K562 (cell line): ENCODE measurements at regions not wholly inside any gene's neighbourhood (a gene's known extent, or its start where the extent isn't known, plus 50 kb on each side); places are given as distances from the start of the nearest gene placed in this dataset.
A peak's percentile ranks its signal among the peaks of the same experiment; 100 is the strongest.

Experiments
- ATAC-seq: fragments of 200-7000 bp; cut with Tn5 transposase; 3 replicates; pipeline ENCODE4 v1.9.1; 2020; ENCODE audit warnings: moderate library complexity
- BruUV-seq: library from RNA; stranded (reverse); fragments of 400-500 nt; replicated peaks from 2 replicates; lab custom pipeline; 2021; lab: Mats Ljungman, UMichigan
- CTCF ChIA-PET: fragments of 300-600 bp; formaldehyde crosslinking; extraction: SDS; loops from one replicate; lab custom pipeline; 2021; ENCODE audit warnings: low intra/inter-chr PET ratio; lab: Yijun Ruan, JAX
- POLR2A ChIA-PET: fragments of 300-600, 350-650 bp; sonication (Branson Sonifier 250); formaldehyde crosslinking; extraction: SDS; loops from one replicate; lab custom pipeline; 2021; ENCODE audit warnings: antibody characterized with exemption, inconsistent platforms; lab: Yijun Ruan, JAX
- DNase-seq, 4 experiments: peaks; one replicate each; pipeline versions ENCODE4 v3.0.0 to v3.0.0-alpha.2; 2011 to 2018; ENCODE audit warnings: low spot score in 3 of 4, mixed read lengths in 3 of 4; ENCODE audit errors: extremely low read depth in 1 of 4
- FAIRE-seq: peaks from 2 replicates; lab custom pipeline; 2011; peaks lifted over from hg19 to GRCh38; lab: Jason Lieb, UNC
- H2AFZ ChIP-seq: 2 replicates; pipeline ENCODE4 v1.6.0; 2011; ENCODE audit warnings: low read depth, low read length, control low read depth, inconsistent platforms
- H3K27ac ChIP-seq: fragments of 200-600 bp; 3 replicates; pipeline ENCODE4 v1.8.0; 2011; ENCODE audit warnings: low read depth, mild to moderate bottlenecking, control low read depth, inconsistent platforms, low read length, moderate library complexity, mixed read lengths; ENCODE audit errors: extremely low read depth
- H3K27me3 ChIP-seq, 2 experiments: fragments of 300-600 bp in 1 of 2; 2 replicates in 1 of 2; 3 replicates in 1 of 2; pipeline versions ENCODE4 v1.6.0 to v1.8.0; 2011; ENCODE audit warnings: inconsistent platforms in 2 of 2, low read length in 2 of 2, mild to moderate bottlenecking in 1 of 2, mixed read lengths in 1 of 2, moderate library complexity in 1 of 2; ENCODE audit not compliant: control insufficient read depth in 2 of 2, insufficient read depth in 2 of 2
- H3K36me3 ChIP-seq: fragments of 300-600 bp; 3 replicates; pipeline ENCODE4 v1.8.0; 2011; ENCODE audit warnings: mild to moderate bottlenecking, low read length, inconsistent platforms; ENCODE audit not compliant: control insufficient read depth, insufficient read depth
- H3K4me1 ChIP-seq, 2 experiments: fragments of 200-600 bp in 1 of 2; replicated peaks in 1 of 2; 2 replicates in 1 of 2; 3 replicates in 1 of 2; pipeline versions ENCODE4 v1.5.1 to v1.8.0; 2011; ENCODE audit warnings: inconsistent platforms in 2 of 2, low read length in 2 of 2, mild to moderate bottlenecking in 1 of 2, mixed read lengths in 1 of 2, moderate library complexity in 1 of 2; ENCODE audit not compliant: control insufficient read depth in 2 of 2, insufficient read depth in 2 of 2
- H3K4me2 ChIP-seq: 2 replicates; pipeline ENCODE4 v1.6.1; 2011; ENCODE audit warnings: low read length, control low read depth, inconsistent platforms, mixed read lengths; ENCODE audit not compliant: insufficient read depth
- H3K4me3 ChIP-seq: fragments of 200-600 bp; sonication (generic), shearing (Covaris generic); 2 replicates; pipeline ENCODE4 v1.5.1; 2016; ENCODE audit warnings: control low read depth, inconsistent platforms
- H3K79me2 ChIP-seq: fragments of 200-600 bp; 3 replicates; pipeline ENCODE4 v1.8.0; 2011; ENCODE audit warnings: low read length, inconsistent platforms; ENCODE audit not compliant: control insufficient read depth, insufficient read depth
- H3K9ac ChIP-seq, 2 experiments: 2 replicates each; pipeline versions ENCODE4 v1.6.0 to v1.6.1; 2011; ENCODE audit warnings: low read depth in 2 of 2, low read length in 2 of 2, control low read depth in 1 of 2, inconsistent platforms in 1 of 2, mild to moderate bottlenecking in 1 of 2, mixed read lengths in 1 of 2; ENCODE audit not compliant: insufficient read depth in 1 of 2
- H3K9me1 ChIP-seq: one replicate; pipeline ENCODE4 v1.6.0; 2011; ENCODE audit warnings: inconsistent platforms, mild to moderate bottlenecking, low read length, moderate library complexity; ENCODE audit not compliant: control insufficient read depth, insufficient read depth
- H3K9me3 ChIP-seq: replicated peaks from 2 replicates; pipeline ENCODE4 v1.5.1; 2011; ENCODE audit warnings: low read depth, low read length, inconsistent platforms; ENCODE audit not compliant: control insufficient read depth, insufficient read depth
- H4K20me1 ChIP-seq: replicated peaks from 2 replicates; pipeline ENCODE4 v1.6.1; 2011; ENCODE audit warnings: low read length, inconsistent platforms, mixed read lengths; ENCODE audit not compliant: control insufficient read depth, insufficient read depth
- FIP1L1 ChIP-seq: fragments of 200-400 bp; formaldehyde crosslinking; IDR thresholded peaks from 2 replicates; pipeline ENCODE4 v1.6.1; 2018; ENCODE audit warnings: mild to moderate bottlenecking, low read depth, low read length; ENCODE audit not compliant: poor library complexity, severe bottlenecking
- HINFP ChIP-seq: fragments of 450-650 bp; conservative IDR thresholded peaks from 2 replicates; pipeline ENCODE4 v1.6.1; 2016; ENCODE audit warnings: missing genetic modification characterization, low read depth, mild to moderate bottlenecking, control low read depth, missing compliant biosample characterization
- HOXB6 ChIP-seq: fragments of 250-450 bp; sonication (Bioruptor Pico); IDR thresholded peaks from 2 replicates; pipeline ENCODE4 v1.5.1; 2022; ENCODE audit warnings: mild to moderate bottlenecking, borderline replicate concordance
- NFIX ChIP-seq: fragments of 250-450 bp; sonication (Bioruptor Pico); IDR thresholded peaks from 2 replicates; pipeline ENCODE4 v1.4.0; 2020; ENCODE audit warnings: low read depth, mild to moderate bottlenecking, moderate library complexity
- NR0B1 ChIP-seq: fragments of 450-650 bp; IDR thresholded peaks from one replicate; pipeline ENCODE4 v1.6.1; 2018; ENCODE audit warnings: mild to moderate bottlenecking, moderate library complexity; ENCODE audit not compliant: partially characterized antibody
- PATZ1 ChIP-seq: fragments of 250-450 bp; sonication (Bioruptor Pico); IDR thresholded peaks from 2 replicates; pipeline ENCODE4 v1.5.0; 2020; ENCODE audit warnings: mild to moderate bottlenecking, borderline replicate concordance
- TEAD1 ChIP-seq, 2 experiments: fragments of 450-650 bp in 1 of 2; sonication (generic) in 1 of 2; formaldehyde crosslinking; IDR thresholded peaks; 2 replicates each; pipeline versions ENCODE4 v1.4.0 to v1.8.0; 2020 to 2022; ENCODE audit warnings: mild to moderate bottlenecking in 2 of 2, missing genetic modification reagents in 1 of 2
- ZNF316 ChIP-seq: fragments of 450-650 bp; IDR thresholded peaks from 2 replicates; pipeline ENCODE4 v1.6.1; 2016
- ZNF324 ChIP-seq: fragments of 250-450 bp; sonication (Bioruptor Pico); IDR thresholded peaks from 2 replicates; pipeline ENCODE4 v1.4.0; 2020; ENCODE audit warnings: mild to moderate bottlenecking
- ZNF592 ChIP-seq: fragments of 450-650 bp; IDR thresholded peaks from 2 replicates; pipeline ENCODE4 v1.6.1; 2017; ENCODE audit warnings: antibody characterized with exemption, mild to moderate bottlenecking
- WGBS: fragments of 100-300 bp; shearing (Covaris generic); methylation state at CpG from one replicate; pipeline ENCODE4 v1.1.6; 2016; ENCODE audit warnings: low coverage, mixed read lengths; ENCODE audit not compliant: insufficient coverage; ENCODE audit errors: missing lambda C conversion rate; 5-methylcytosine and 5-hydroxymethylcytosine counted together
- in situ Hi-C: fragments of 300-500 bp; cut with MboI; formaldehyde crosslinking; loops from 4 replicates; pipeline ENCODE4 v1.15.0; 2018; ENCODE audit warnings: inconsistent platforms, mixed read lengths
- intact Hi-C: fragments of 100-400 bp; cut with micrococcal nuclease; formaldehyde crosslinking; loops from 2 replicates; pipeline ENCODE4 v1.14.2; 2022

- Histone ChIP-seq H3K4me1 (0 out of 5 replicates have a peak, but pooled peaks cover 0 to 4% of the 10 kb centered on the region in 2 experiments), H3K9me1 (no peaks in the 10 kb centered on the region), H4K20me1 (no peaks in the 10 kb centered on the region), H2AFZ (peak overlapping the region; percentile 15; the same call in 1 of the 2 replicates), H3K9ac (no peak overlapping the region), H3K79me2 (no peaks in the 10 kb centered on the region), H3K4me3 (no peak overlapping the region), H3K27me3 (no peaks in the 10 kb centered on the region), H3K9me3 (no peaks in the 10 kb centered on the region), H3K36me3 (no peaks in the 10 kb centered on the region), H3K27ac (no peak overlapping the region), H3K4me2 (no peak overlapping the region)
- CTCF ChIA-PET, result no interaction called here
- ATAC-seq, result peak; percentile 77
- peak in 1 of 4 experiments; percentile 21 for DNase-seq
- intact Hi-C loops, result no loop called here
- in situ Hi-C loops, result no loop called here
- no peak for FAIRE-seq
- no TSS peak for BruUV-seq
- WGBS, result 12% methylated on average over 2 of the region's 2 CpGs
- POLR2A ChIA-PET, result no interaction called here
- peak; percentile 99 for TF ChIP-seq ZNF316
- no peak for TF ChIP-seq ZNF324 (CRISPR knock-in tag)
- TF ChIP-seq NFIX (CRISPR knock-in tag), result no peak
- 0 out of 2 replicates have a peak, but pooled peaks have one; percentile 41 for TF ChIP-seq ZNF592
- TF ChIP-seq HINFP (tag), result no peak
- no peak for TF ChIP-seq HOXB6 (CRISPR knock-in tag)
- peak in 1 of 2 experiments; percentile 42; a peak in 1 of 4 replicates for TF ChIP-seq TEAD1 (CRISPR knock-in tag; IDR thresholded peaks at IDR 0.05)
- TF ChIP-seq PATZ1 (CRISPR knock-in tag), result 0 out of 2 replicates have a peak, but pooled peaks have one; percentile 15
- no peak for TF ChIP-seq NR0B1
- no peak for TF ChIP-seq FIP1L1
These were observed 93.5 kb upstream of the MAPRE2 start for GRCh38 chr18:34947711-34948125.
